HEK293T (cell line): ENCODE measurements at regions not wholly inside any gene's neighbourhood (a gene's known extent, or its start where the extent isn't known, plus 50 kb on each side); places are given as distances from the start of the nearest gene placed in this dataset.

Experiments
- BHLHE40 ChIP-seq: fragments of 450-650 bp; IDR thresholded peaks from 2 replicates; pipeline ENCODE4 v1.6.1; 2016; ENCODE audit warnings: mild to moderate bottlenecking, moderate library complexity, borderline replicate concordance
- ELF4 ChIP-seq: fragments of 450-650 bp; IDR thresholded peaks from 2 replicates; pipeline ENCODE4 v1.6.1; 2017; ENCODE audit warnings: antibody characterized with exemption
- FOXA1 ChIP-seq: fragments of 450-650 bp; IDR thresholded peaks from 2 replicates; pipeline ENCODE4 v1.6.1; 2016; ENCODE audit warnings: mild to moderate bottlenecking
- FOXK2 ChIP-seq: fragments of 450-650 bp; IDR thresholded peaks from 2 replicates; pipeline ENCODE4 v1.6.1; 2016; ENCODE audit warnings: mild to moderate bottlenecking
- FOXM1 ChIP-seq: fragments of 450-650 bp; IDR thresholded peaks from 2 replicates; pipeline ENCODE4 v1.6.1; 2017; ENCODE audit warnings: mild to moderate bottlenecking, borderline replicate concordance
- PKNOX1 ChIP-seq: fragments of 450-650 bp; IDR thresholded peaks from 2 replicates; pipeline ENCODE4 v1.6.1; 2016
- SP1 ChIP-seq: fragments of 450-650 bp; IDR thresholded peaks from 2 replicates; pipeline ENCODE4 v1.6.1; 2017
- SUZ12 ChIP-seq: fragments of 450-650 bp; IDR thresholded peaks from 2 replicates; pipeline ENCODE4 v1.6.1; 2016; ENCODE audit warnings: mild to moderate bottlenecking
- TARDBP ChIP-seq: fragments of 450-650 bp; IDR thresholded peaks from 2 replicates; pipeline ENCODE4 v1.6.1; 2016
- ZNF384 ChIP-seq: fragments of 450-650 bp; IDR thresholded peaks from 2 replicates; pipeline ENCODE4 v1.6.1; 2016

GRCh38 chr15:50857763-50858162, 50.7 kb upstream of the AP4E1 start:
- no peak for TF ChIP-seq SUZ12
- TF ChIP-seq FOXM1, result no peak
- TF ChIP-seq ZNF384, result no peak
- TF ChIP-seq FOXK2, result no peak
- TF ChIP-seq SP1, result no peak
- no peak for TF ChIP-seq BHLHE40
- TF ChIP-seq PKNOX1, result no peak
- TF ChIP-seq TARDBP, result no peak
- no peak for TF ChIP-seq FOXA1
- no peak for TF ChIP-seq ELF4
